ENCODE measurements at regions not wholly inside any gene's neighbourhood (a gene's known extent, or its start where the extent isn't known, plus 50 kb on each side); places are given as distances from the start of the nearest gene placed in this dataset.
A peak's percentile ranks its signal among the peaks of the same experiment; 100 is the strongest.

- TF ChIP-seq CTCF (IDR thresholded peaks at IDR 0.05), result no peak
- no peak overlapping the region for H3K4me3 Mint-ChIP-seq (ENCODE audit: unreplicated experiment)
- H3K9me3 Mint-ChIP-seq (ENCODE audit: low read depth), result no peaks in the 10 kb centered on the region
- H3K27ac Mint-ChIP-seq (ENCODE audit: unreplicated experiment), result no peak overlapping the region
- no peak for DNase-seq (ENCODE audit: low spot score)
- H3K4me1 Mint-ChIP-seq (ENCODE audit: low read depth), result no peaks in the 10 kb centered on the region
- no peaks in the 10 kb centered on the region for H3K36me3 Mint-ChIP-seq (ENCODE audit: low read depth)
- H3K27me3 Mint-ChIP-seq (ENCODE audit: low read depth), result no peaks in the 10 kb centered on the region
Measured at GRCh38 chr3:95148107-95148506, 1085.2 kb downstream of the NSUN3 start.

- no peaks in the 10 kb centered on the region for H3K27me3 Mint-ChIP-seq (ENCODE audit: low read depth)
- peaks cover under 1% of the 10 kb centered on the region for H3K36me3 Mint-ChIP-seq (ENCODE audit: low read depth)
- TF ChIP-seq CTCF (IDR thresholded peaks at IDR 0.05), result no peak
- H3K9me3 Mint-ChIP-seq (ENCODE audit: low read depth), result peaks cover 8% of the 10 kb centered on the region
- H3K4me1 Mint-ChIP-seq (ENCODE audit: low read depth), result peaks cover 15% of the 10 kb centered on the region
- no peak for DNase-seq (ENCODE audit: low spot score)
- H3K4me3 Mint-ChIP-seq (ENCODE audit: unreplicated experiment), result no peak overlapping the region
- H3K27ac Mint-ChIP-seq (ENCODE audit: unreplicated experiment), result no peak overlapping the region
Measured at GRCh38 chr3:95151590-95151989, 1088.7 kb downstream of the NSUN3 start.

- TF ChIP-seq CTCF (IDR thresholded peaks at IDR 0.05), result no peak
- Mint-ChIP-seq H3K9me3 (ENCODE audit: low read depth) (peaks cover 21% of the 10 kb centered on the region), H3K36me3 (ENCODE audit: low read depth) (peaks cover 7% of the 10 kb centered on the region), H3K27me3 (ENCODE audit: low read depth) (no peaks in the 10 kb centered on the region), H3K4me3 (ENCODE audit: unreplicated experiment) (no peak overlapping the region), H3K27ac (ENCODE audit: unreplicated experiment) (peak overlapping the region; percentile 64), H3K4me1 (ENCODE audit: low read depth) (peaks cover 15% of the 10 kb centered on the region)
- DNase-seq (ENCODE audit: low spot score), result no peak
Measured at GRCh38 chr3:95154766-95155165, 1091.9 kb downstream of the NSUN3 start.

GRCh38 chr3:95162794-95163193, 1099.9 kb downstream of the NSUN3 start:
- Mint-ChIP-seq H3K4me1 (ENCODE audit: low read depth) (peaks cover 10% of the 10 kb centered on the region), H3K9me3 (ENCODE audit: low read depth) (peaks cover 6% of the 10 kb centered on the region), H3K4me3 (ENCODE audit: unreplicated experiment) (no peak overlapping the region), H3K27me3 (ENCODE audit: low read depth) (no peaks in the 10 kb centered on the region), H3K36me3 (ENCODE audit: low read depth) (no peaks in the 10 kb centered on the region), H3K27ac (ENCODE audit: unreplicated experiment) (no peak overlapping the region)
- no peak for TF ChIP-seq CTCF (IDR thresholded peaks at IDR 0.05)
- DNase-seq (ENCODE audit: low spot score), result no peak

- H3K4me1 Mint-ChIP-seq (ENCODE audit: low read depth), result peaks cover 6% of the 10 kb centered on the region
- peaks cover 7% of the 10 kb centered on the region for H3K9me3 Mint-ChIP-seq (ENCODE audit: low read depth)
- no peak for DNase-seq (ENCODE audit: low spot score)
- no peak overlapping the region for H3K27ac Mint-ChIP-seq (ENCODE audit: unreplicated experiment)
- no peaks in the 10 kb centered on the region for H3K36me3 Mint-ChIP-seq (ENCODE audit: low read depth)
- no peaks in the 10 kb centered on the region for H3K27me3 Mint-ChIP-seq (ENCODE audit: low read depth)
- no peak for TF ChIP-seq CTCF (IDR thresholded peaks at IDR 0.05)
- H3K4me3 Mint-ChIP-seq (ENCODE audit: unreplicated experiment), result no peak overlapping the region
Measured at GRCh38 chr3:95167748-95168147, 1104.9 kb downstream of the NSUN3 start.

Measured in chondrocyte (in vitro differentiated cells).